22Rv1 (cell line): ENCODE measurements at regions not wholly inside any gene's neighbourhood (a gene's known extent, or its start where the extent isn't known, plus 50 kb on each side); places are given as distances from the start of the nearest gene placed in this dataset.
A peak's percentile ranks its signal among the peaks of the same experiment; 100 is the strongest.

Experiments
- H3K27ac ChIP-seq: fragments of 450-650 bp; 2 replicates; pipeline ENCODE4 v1.5.1; 2017
- ZFX ChIP-seq: fragments of 450-650 bp; IDR thresholded peaks from 2 replicates; pipeline ENCODE4 v1.6.1; 2017; ENCODE audit warnings: antibody characterized with exemption, borderline replicate concordance
- TF ChIP-seq, protein P1 (sequence below): fragments of 450-650 bp; IDR thresholded peaks from 2 replicates; pipeline ENCODE4 v1.5.1; 2017; ENCODE audit warnings: mild to moderate bottlenecking

DNA sequence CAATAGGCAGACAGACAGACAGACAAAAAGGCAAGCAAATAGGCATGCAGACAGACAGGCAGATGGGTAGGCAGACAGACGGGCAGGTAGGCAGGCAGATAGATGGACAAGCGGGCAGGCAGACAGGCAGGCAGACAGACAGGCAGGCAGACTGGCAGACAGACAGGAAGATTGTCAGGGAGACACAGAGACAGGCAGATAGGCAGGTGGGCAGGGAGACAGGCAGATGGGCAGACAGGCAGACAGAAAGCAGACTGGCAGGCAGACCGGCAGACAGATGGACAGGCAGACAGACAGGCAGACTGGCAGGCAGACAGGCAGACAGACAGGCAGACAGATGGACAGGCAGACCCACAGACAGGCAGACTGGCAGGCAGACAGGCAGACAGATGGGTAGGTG, 70.3 kb upstream of the MYL10 start:
- H3K27ac ChIP-seq: no peak overlapping the region
- no peak for TF ChIP-seq ZFX
- TF ChIP-seq, protein P1, sequence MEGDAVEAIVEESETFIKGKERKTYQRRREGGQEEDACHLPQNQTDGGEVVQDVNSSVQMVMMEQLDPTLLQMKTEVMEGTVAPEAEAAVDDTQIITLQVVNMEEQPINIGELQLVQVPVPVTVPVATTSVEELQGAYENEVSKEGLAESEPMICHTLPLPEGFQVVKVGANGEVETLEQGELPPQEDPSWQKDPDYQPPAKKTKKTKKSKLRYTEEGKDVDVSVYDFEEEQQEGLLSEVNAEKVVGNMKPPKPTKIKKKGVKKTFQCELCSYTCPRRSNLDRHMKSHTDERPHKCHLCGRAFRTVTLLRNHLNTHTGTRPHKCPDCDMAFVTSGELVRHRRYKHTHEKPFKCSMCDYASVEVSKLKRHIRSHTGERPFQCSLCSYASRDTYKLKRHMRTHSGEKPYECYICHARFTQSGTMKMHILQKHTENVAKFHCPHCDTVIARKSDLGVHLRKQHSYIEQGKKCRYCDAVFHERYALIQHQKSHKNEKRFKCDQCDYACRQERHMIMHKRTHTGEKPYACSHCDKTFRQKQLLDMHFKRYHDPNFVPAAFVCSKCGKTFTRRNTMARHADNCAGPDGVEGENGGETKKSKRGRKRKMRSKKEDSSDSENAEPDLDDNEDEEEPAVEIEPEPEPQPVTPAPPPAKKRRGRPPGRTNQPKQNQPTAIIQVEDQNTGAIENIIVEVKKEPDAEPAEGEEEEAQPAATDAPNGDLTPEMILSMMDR: no peak

DNA sequence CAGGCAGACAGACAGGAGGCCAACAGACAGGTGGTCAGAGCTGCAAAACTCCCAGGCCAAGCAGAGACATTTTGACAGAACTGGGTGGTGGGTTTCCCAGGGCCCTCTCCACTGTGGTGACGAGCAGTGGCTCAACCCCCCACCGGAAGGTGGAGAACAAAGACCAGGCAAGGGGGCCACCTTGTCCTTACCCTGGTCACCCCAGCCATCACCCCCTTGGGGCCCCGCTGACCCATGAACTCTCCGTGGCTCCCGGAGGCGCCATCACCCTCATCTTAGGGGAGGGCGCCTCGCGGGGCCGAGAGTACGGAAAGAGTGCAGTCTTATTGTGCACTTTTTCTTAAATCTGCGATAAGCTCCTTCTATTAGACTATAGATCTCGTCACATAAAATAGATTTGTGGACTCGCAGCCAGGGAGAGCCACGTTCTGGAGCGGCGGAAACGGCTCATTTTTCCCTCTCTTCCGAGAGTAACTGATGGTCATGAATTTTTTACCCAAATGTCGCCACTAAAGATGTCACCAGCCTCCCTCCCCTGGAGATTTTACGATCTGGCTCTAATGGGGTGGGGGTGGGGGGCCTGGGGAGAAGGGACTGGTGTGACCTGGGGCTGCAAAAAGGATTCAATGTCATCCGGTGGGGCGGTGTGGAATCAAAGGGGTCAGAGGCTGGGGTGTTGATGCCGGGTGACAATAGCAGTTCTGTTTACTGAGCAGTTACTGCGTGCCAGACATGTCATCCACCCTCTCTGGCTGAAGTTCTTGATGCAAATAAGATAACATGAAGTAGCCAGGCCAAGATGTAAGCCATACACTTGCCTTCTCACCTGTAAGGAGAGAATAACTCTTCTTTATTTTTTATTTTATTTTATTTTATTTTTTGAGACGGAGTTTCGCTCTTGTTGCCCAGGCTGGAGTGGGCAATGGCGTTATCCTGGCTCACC, 71.1 kb upstream of the MYL10 start:
- no peak for TF ChIP-seq ZFX
- H3K27ac ChIP-seq: no peak overlapping the region

GRCh38 chr7:101701153-101701794, 72.2 kb upstream of the MYL10 start:
- no peak overlapping the region for H3K27ac ChIP-seq
- TF ChIP-seq ZFX: no peak
- TF ChIP-seq, protein P1: no peak

DNA sequence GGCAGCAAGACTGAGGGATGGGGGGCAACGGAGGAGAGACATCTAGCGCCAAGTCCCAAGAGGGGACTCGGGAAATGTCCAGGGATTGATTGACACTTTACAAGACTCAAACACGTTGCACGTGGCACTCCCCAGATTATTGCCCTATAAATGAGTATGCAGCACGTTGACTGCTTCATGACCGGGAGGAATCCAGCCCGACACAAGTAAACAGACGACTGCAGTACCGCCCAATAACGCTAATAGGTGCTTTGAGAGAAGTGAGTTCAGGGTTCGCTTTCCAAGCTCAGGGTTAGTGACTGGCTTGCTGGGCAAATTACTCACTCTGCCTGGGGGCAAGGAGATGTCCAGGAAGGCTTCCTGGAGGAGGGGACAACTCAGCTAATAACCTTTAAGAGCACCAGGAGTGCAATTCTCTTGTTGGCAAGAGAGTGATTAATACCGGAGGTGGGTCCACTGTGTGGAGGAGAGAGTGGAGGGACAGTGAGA, 73.3 kb upstream of the MYL10 start:
- no peak for TF ChIP-seq ZFX
- TF ChIP-seq, protein P1: peak; percentile 40
- no peak overlapping the region for H3K27ac ChIP-seq

DNA sequence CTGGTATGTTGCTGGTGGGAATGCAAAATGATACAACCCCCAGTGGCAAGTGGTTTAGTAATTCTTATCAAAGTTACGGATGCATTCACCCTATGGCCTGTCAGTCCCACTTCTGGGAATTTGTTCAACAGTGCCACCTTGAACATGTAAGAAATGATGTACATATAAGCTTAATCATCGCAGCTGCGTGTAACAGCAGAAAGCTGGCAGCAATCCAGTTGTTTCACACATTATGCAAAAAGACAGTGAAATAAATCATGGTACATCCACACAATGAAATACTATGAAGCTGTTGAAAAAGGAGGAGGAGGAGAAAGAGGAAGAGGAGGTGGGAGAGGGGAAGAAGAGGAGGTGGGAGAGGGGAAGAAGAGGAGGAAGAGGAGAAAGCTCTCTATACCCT, 76.2 kb upstream of the MYL10 start:
- TF ChIP-seq ZFX: no peak
- TF ChIP-seq, protein P1: no peak
- H3K27ac ChIP-seq: no peak overlapping the region

- TF ChIP-seq, protein P1: no peak
- TF ChIP-seq ZFX: no peak
- H3K27ac ChIP-seq: no peak overlapping the region
Measured at GRCh38 chr7:101707587-101707986, 78.5 kb upstream of the MYL10 start.

DNA sequence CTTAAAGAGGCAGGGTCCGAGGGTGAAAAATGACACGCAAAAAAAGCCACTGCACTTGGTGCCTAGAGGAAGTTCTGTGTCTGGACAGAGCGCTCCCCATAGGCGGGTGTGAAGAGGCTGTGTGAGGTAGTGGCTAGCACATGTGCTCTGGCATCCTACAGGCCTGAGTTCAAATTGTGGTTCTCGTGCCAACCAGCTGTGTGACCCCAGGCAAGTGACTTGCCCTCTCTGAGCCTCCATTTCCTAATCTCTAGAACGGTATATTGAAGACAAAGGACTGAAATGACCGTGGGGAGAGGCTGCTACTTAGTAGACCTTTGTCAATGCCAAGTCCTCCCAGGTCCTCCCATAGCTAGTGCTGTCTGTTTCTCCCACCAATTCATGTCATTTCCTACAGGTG, 79.1 kb upstream of the MYL10 start:
- H3K27ac ChIP-seq: no peak overlapping the region
- TF ChIP-seq ZFX: no peak
- TF ChIP-seq, protein P1: no peak
